ENCODE measurements at regions not wholly inside any gene's neighbourhood (a gene's known extent, or its start where the extent isn't known, plus 50 kb on each side); places are given as distances from the start of the nearest gene placed in this dataset.
A peak's percentile ranks its signal among the peaks of the same experiment; 100 is the strongest.
"Not testable (repeated sequence)": the region's sequence is repeated elsewhere in the genome, so short reads cannot be mapped to it uniquely, and the experiment has no call there.

DNA sequence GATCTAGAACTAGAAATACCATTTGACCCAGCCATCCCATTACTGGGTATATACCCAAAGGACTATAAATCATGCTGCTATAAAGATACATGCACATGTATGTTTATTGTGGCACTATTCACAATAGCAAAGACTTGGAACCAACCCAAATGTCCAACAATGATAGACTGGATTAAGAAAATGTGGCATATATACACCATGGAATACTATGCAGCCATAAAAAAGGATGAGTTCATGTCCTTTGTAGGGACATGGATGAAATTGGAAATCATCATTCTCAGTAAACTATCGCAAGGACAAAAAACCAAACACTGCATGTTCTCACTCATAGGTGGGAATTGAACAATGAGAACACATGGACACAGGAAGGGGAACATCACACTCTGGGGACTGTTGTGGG, 178.3 kb upstream of the XIST start:
- H3K27me3 ChIP-seq (ENCODE audit: insufficient read depth in 3 of 3, low read length in 2 of 3); H3K4me1 ChIP-seq; intact Hi-C loops (cut with DNase I); H3K36me3 ChIP-seq (ENCODE audit: insufficient read depth in 1 of 2, low read depth in 1 of 2); H3K27ac ChIP-seq; H3K4me3 ChIP-seq; ATAC-seq; DNase-seq: not testable (repeated sequence)
- H3K9me3 ChIP-seq: peaks cover 19% of the 10 kb centered on the region
- no CpG with 5 or more reads among the region's 1 CpG for WGBS, 3 donors

GRCh38 chrX:74025145-74025544, 172.6 kb upstream of the XIST start:
- H3K27me3 ChIP-seq (ENCODE audit: insufficient read depth in 3 of 3, low read length in 2 of 3); ATAC-seq; H3K36me3 ChIP-seq (ENCODE audit: insufficient read depth in 1 of 2, low read depth in 1 of 2); DNase-seq; H3K4me3 ChIP-seq; intact Hi-C loops (cut with DNase I); H3K9me3 ChIP-seq; H3K4me1 ChIP-seq; H3K27ac ChIP-seq: not testable (repeated sequence)
- WGBS, 3 donors: 91 to 98% (median 95%) methylated on average over 3 of the region's 3 CpGs

GRCh38 chrX:74023203-74023602, 170.7 kb upstream of the XIST start:
- intact Hi-C loops (cut with DNase I): no loop called here
- H3K27ac ChIP-seq: no peak overlapping the region
- H3K36me3 ChIP-seq (ENCODE audit: insufficient read depth in 1 of 2, low read depth in 1 of 2): no peaks in the 10 kb centered on the region
- ATAC-seq (no peak), DNase-seq (no peak)
- TF ChIP-seq, protein P1, sequence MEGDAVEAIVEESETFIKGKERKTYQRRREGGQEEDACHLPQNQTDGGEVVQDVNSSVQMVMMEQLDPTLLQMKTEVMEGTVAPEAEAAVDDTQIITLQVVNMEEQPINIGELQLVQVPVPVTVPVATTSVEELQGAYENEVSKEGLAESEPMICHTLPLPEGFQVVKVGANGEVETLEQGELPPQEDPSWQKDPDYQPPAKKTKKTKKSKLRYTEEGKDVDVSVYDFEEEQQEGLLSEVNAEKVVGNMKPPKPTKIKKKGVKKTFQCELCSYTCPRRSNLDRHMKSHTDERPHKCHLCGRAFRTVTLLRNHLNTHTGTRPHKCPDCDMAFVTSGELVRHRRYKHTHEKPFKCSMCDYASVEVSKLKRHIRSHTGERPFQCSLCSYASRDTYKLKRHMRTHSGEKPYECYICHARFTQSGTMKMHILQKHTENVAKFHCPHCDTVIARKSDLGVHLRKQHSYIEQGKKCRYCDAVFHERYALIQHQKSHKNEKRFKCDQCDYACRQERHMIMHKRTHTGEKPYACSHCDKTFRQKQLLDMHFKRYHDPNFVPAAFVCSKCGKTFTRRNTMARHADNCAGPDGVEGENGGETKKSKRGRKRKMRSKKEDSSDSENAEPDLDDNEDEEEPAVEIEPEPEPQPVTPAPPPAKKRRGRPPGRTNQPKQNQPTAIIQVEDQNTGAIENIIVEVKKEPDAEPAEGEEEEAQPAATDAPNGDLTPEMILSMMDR (IDR thresholded peaks at IDR 0.05): no peak
- peaks cover 0 to 5% (median 0%) of the 10 kb centered on the region in 3 donors for H3K27me3 ChIP-seq (ENCODE audit: insufficient read depth in 3 of 3, low read length in 2 of 3)
- H3K4me3 ChIP-seq: no peak overlapping the region
- WGBS, 3 donors: 95 to 100% (median 98%) methylated on average over 2 of the region's 2 CpGs
- H3K4me1 ChIP-seq: no peaks in the 10 kb centered on the region
- H3K9me3 ChIP-seq: no peaks in the 10 kb centered on the region

GRCh38 chrX:74018253-74018652, 165.7 kb upstream of the XIST start:
- peak; percentile 9 to 72 (median 53) for ATAC-seq
- Histone ChIP-seq H3K27me3 (ENCODE audit: insufficient read depth in 3 of 3, low read length in 2 of 3) (peaks cover 0 to 5% (median 0%) of the 10 kb centered on the region in 3 donors), H3K4me1 (no peaks in the 10 kb centered on the region), H3K27ac (no peak overlapping the region), H3K9me3 (no peaks in the 10 kb centered on the region), H3K4me3 (no peak overlapping the region), H3K36me3 (ENCODE audit: insufficient read depth in 1 of 2, low read depth in 1 of 2) (no peaks in the 10 kb centered on the region)
- no peak for DNase-seq
- TF ChIP-seq, protein P1 (IDR thresholded peaks at IDR 0.05): no peak
- intact Hi-C loops (cut with DNase I): loop anchor here (5.0 to 10.0 kb wide), 2 partner anchors 117 to 161 kb away; no protein-coding TSS in a partner anchor
- WGBS, 3 donors: 60 to 73% (median 68%) methylated on average over 8 of the region's 8 CpGs

- no peaks in the 10 kb centered on the region for H3K27me3 ChIP-seq (ENCODE audit: insufficient read depth in 3 of 3, low read length in 2 of 3)
- no peaks in the 10 kb centered on the region for H3K4me1 ChIP-seq
- ATAC-seq (peak; percentile 82 to 91 (median 86)), DNase-seq (peak; percentile 34 to 61)
- intact Hi-C loops (cut with DNase I): loop anchor here (1.0 to 10.0 kb wide), 3 partner anchors 119 to 159 kb away; no protein-coding TSS in a partner anchor
- 25 to 38% (median 38%) methylated on average over 7 of the region's 7 CpGs for whole genome bisulfite sequencing, 3 donors
- TF ChIP-seq, protein P1 (IDR thresholded peaks at IDR 0.05): peak; percentile 91
- no peaks in the 10 kb centered on the region for H3K36me3 ChIP-seq (ENCODE audit: insufficient read depth in 1 of 2, low read depth in 1 of 2)
- H3K9me3 ChIP-seq: no peaks in the 10 kb centered on the region
- H3K4me3 ChIP-seq: no peak overlapping the region
- no peak overlapping the region for H3K27ac ChIP-seq
Observed at GRCh38 chrX:74015379-74016019, 163.0 kb upstream of the XIST start.
